OCI-LY1 (cell line): ENCODE measurements at regions not wholly inside any gene's neighbourhood (a gene's known extent, or its start where the extent isn't known, plus 50 kb on each side); places are given as distances from the start of the nearest gene placed in this dataset.
"Not testable (repeated sequence)": the region's sequence is repeated elsewhere in the genome, so short reads cannot be mapped to it uniquely, and the experiment has no call there.

Source experiments
- CTCF ChIP-seq: fragments of 200-600 bp; sonication (generic), shearing (Covaris generic); IDR thresholded peaks from 2 replicates; pipeline ENCODE4 v1.5.1; 2017; ENCODE audit warnings: mild to moderate bottlenecking, antibody characterized with exemption, low read length, moderate library complexity, mixed read lengths
- EZH2 ChIP-seq: fragments of 200-600 bp; sonication (generic), shearing (Covaris generic); IDR thresholded peaks from 2 replicates; pipeline ENCODE4 v1.8.0; 2017; ENCODE audit warnings: borderline replicate concordance, mixed run types, mild to moderate bottlenecking, antibody characterized with exemption, low read length, moderate library complexity, mixed read lengths

GRCh38 chr10:91003379-91003778 lies 82.5 kb upstream of the ANKRD1 start:
- TF ChIP-seq CTCF, EZH2: not testable (repeated sequence)
